GM12892 (cell line): ENCODE measurements at regions not wholly inside any gene's neighbourhood (a gene's known extent, or its start where the extent isn't known, plus 50 kb on each side); places are given as distances from the start of the nearest gene placed in this dataset.

ENCODE experiments used
- POLR2A ChIP-seq: IDR thresholded peaks from 2 replicates; pipeline ENCODE4 v1.6.1; 2011; ENCODE audit warnings: low read depth, low read length, control low read depth
- POLR2AphosphoS5 ChIP-seq: IDR thresholded peaks from 2 replicates; pipeline ENCODE4 v1.6.1; 2011; ENCODE audit warnings: low read depth, low read length, control low read depth

DNA sequence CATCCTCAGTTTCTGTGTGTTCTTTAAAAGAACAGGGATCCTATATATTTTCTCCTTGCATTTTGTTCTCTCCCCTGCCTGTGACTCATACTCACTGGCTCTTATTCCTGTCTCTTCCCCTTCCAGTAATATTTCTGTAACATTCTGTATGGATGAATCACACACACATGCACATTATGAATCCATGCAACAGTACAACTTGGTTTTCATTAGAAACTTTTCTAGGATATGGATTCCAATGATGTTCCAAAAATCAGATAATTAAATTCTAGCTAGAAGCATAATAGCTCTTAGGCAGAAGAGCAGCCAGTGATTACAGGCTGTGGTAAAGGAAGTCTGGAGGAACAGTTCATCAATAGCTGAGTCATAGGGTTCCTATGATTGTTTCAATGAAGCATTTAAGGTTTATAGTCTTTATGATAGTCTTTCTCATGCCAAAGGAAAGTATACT, 119.6 kb upstream of the PMFBP1 start:
- TF ChIP-seq POLR2AphosphoS5 (no peak), POLR2A (no peak)
